Osteoblast (primary cell): ENCODE measurements at regions not wholly inside any gene's neighbourhood (a gene's known extent, or its start where the extent isn't known, plus 50 kb on each side); places are given as distances from the start of the nearest gene placed in this dataset.

ENCODE experiments used
- DNase-seq: peaks from one replicate; pipeline ENCODE4 v3.0.0; 2011; ENCODE audit warnings: low spot score, mixed read lengths; ENCODE audit not compliant: insufficient read length; ENCODE audit errors: missing footprints
- H2AFZ ChIP-seq: 2 replicates; pipeline ENCODE4 v1.6.0; 2011; ENCODE audit warnings: mild to moderate bottlenecking, low read length
- H3K27ac ChIP-seq: 2 replicates; pipeline ENCODE4 v1.5.1; 2011; ENCODE audit warnings: mild to moderate bottlenecking, low read depth, low read length, moderate library complexity
- H3K27me3 ChIP-seq: 2 replicates; pipeline ENCODE4 v1.6.0; 2012; ENCODE audit warnings: mild to moderate bottlenecking, control low read depth, inconsistent platforms, low read length, moderate library complexity; ENCODE audit not compliant: insufficient read depth
- H3K36me3 ChIP-seq: 2 replicates; pipeline ENCODE4 v1.5.1; 2011; ENCODE audit warnings: mild to moderate bottlenecking, low read length, control low read depth, moderate library complexity; ENCODE audit not compliant: insufficient read depth
- H3K4me1 ChIP-seq: 2 replicates; pipeline ENCODE4 v1.5.1; 2011; ENCODE audit warnings: mild to moderate bottlenecking, low read length, control low read depth, moderate library complexity; ENCODE audit not compliant: insufficient read depth
- H3K4me2 ChIP-seq: 2 replicates; pipeline ENCODE4 v1.6.0; 2011; ENCODE audit warnings: mild to moderate bottlenecking, low read length; ENCODE audit not compliant: insufficient read depth
- H3K4me3 ChIP-seq: fragments of 200-600 bp; sonication (generic); 3 replicates; pipeline ENCODE4 v1.5.1; 2012; ENCODE audit warnings: mild to moderate bottlenecking, low read length, inconsistent platforms; ENCODE audit not compliant: insufficient read depth
- H3K79me2 ChIP-seq: 2 replicates; pipeline ENCODE4 v1.6.0; 2012; ENCODE audit warnings: mild to moderate bottlenecking, low read length, control low read depth, inconsistent platforms; ENCODE audit not compliant: insufficient read depth
- H3K9me3 ChIP-seq: 2 replicates; pipeline ENCODE4 v1.5.1; 2011; ENCODE audit warnings: low read depth, low read length, control low read depth
- H4K20me1 ChIP-seq: 2 replicates; pipeline ENCODE4 v1.6.0; 2012; ENCODE audit warnings: mild to moderate bottlenecking, low read length, control low read depth; ENCODE audit not compliant: insufficient read depth
- CTCF ChIP-seq: IDR thresholded peaks from 2 replicates; pipeline ENCODE4 v1.5.1; 2011; ENCODE audit warnings: mild to moderate bottlenecking, low read depth, low read length, moderate library complexity; ENCODE audit errors: extremely low read depth

GRCh38 chr3:190710723-190711122, 151.8 kb downstream of the GMNC start:
- Histone ChIP-seq H3K4me3 (no peak overlapping the region), H3K79me2 (no peaks in the 10 kb centered on the region), H3K27me3 (no peaks in the 10 kb centered on the region), H2AFZ (no peak overlapping the region), H4K20me1 (no peaks in the 10 kb centered on the region), H3K4me2 (no peak overlapping the region), H3K27ac (no peak overlapping the region), H3K36me3 (no peaks in the 10 kb centered on the region), H3K9me3 (no peaks in the 10 kb centered on the region), H3K4me1 (peaks cover 9% of the 10 kb centered on the region)
- no peak for TF ChIP-seq CTCF
- DNase-seq = no peak

GRCh38 chr3:190709351-190709773, 153.1 kb downstream of the GMNC start:
- Histone ChIP-seq H3K9me3 (no peaks in the 10 kb centered on the region), H3K27ac (no peak overlapping the region), H3K36me3 (no peaks in the 10 kb centered on the region), H3K27me3 (no peaks in the 10 kb centered on the region), H3K4me2 (no peak overlapping the region), H3K4me1 (peaks cover 9% of the 10 kb centered on the region), H4K20me1 (no peaks in the 10 kb centered on the region), H3K4me3 (no peak overlapping the region), H3K79me2 (no peaks in the 10 kb centered on the region), H2AFZ (no peak overlapping the region)
- no peak for TF ChIP-seq CTCF
- DNase-seq = no peak
